HFFc6 (cell line): ENCODE measurements at regions not wholly inside any gene's neighbourhood (a gene's known extent, or its start where the extent isn't known, plus 50 kb on each side); places are given as distances from the start of the nearest gene placed in this dataset.

Experiments used
- DNase-seq: peaks from one replicate; pipeline ENCODE4 v3.0.0-alpha.2; 2018
- H3K27ac Mint-ChIP-seq: 2 replicates; pipeline ENCODE4 v1.8.0; 2020; ENCODE audit warnings: mild to moderate bottlenecking, mixed read lengths
- H3K27me3 Mint-ChIP-seq: 2 replicates; pipeline ENCODE4 v1.8.0; 2021; ENCODE audit warnings: mild to moderate bottlenecking, moderate library complexity, mixed read lengths; ENCODE audit not compliant: insufficient read depth
- H3K36me3 Mint-ChIP-seq: 2 replicates; pipeline ENCODE4 v1.8.0; 2021; ENCODE audit warnings: low read depth, mixed read lengths
- H3K4me1 Mint-ChIP-seq: 2 replicates; pipeline ENCODE4 v1.8.0; 2020; ENCODE audit warnings: low read depth, mixed read lengths
- H3K4me3 Mint-ChIP-seq: 2 replicates; pipeline ENCODE4 v1.8.0; 2020; ENCODE audit warnings: mild to moderate bottlenecking, moderate library complexity, mixed read lengths
- H3K9me3 Mint-ChIP-seq: 2 replicates; pipeline ENCODE4 v1.8.0; 2020; ENCODE audit warnings: mild to moderate bottlenecking, mixed read lengths
- CTCF ChIP-seq: fragments of 200-600 bp; sonication (generic); IDR thresholded peaks from 2 replicates; pipeline ENCODE4 v1.5.0; 2021; ENCODE audit warnings: antibody characterized with exemption, mild to moderate bottlenecking

- no peak for DNase-seq
Observed at GRCh38 chr7:156279635-156280034, 360.9 kb upstream of the RNF32 start.

GRCh38 chr7:156275292-156275691 lies 365.3 kb upstream of the RNF32 start:
- peaks cover 50% of the 10 kb centered on the region for H3K9me3 Mint-ChIP-seq
- H3K27me3 Mint-ChIP-seq = no peaks in the 10 kb centered on the region
- H3K4me3 Mint-ChIP-seq = no peak overlapping the region
- H3K27ac Mint-ChIP-seq = no peak overlapping the region
- DNase-seq = no peak
- no peaks in the 10 kb centered on the region for H3K36me3 Mint-ChIP-seq
- no peaks in the 10 kb centered on the region for H3K4me1 Mint-ChIP-seq
- no peak for TF ChIP-seq CTCF

More at GRCh38 chr7:156279635-156280034, 360.9 kb upstream of the RNF32 start:
- no peaks in the 10 kb centered on the region for H3K4me1 Mint-ChIP-seq
- H3K27me3 Mint-ChIP-seq = no peaks in the 10 kb centered on the region
- no peak overlapping the region for H3K4me3 Mint-ChIP-seq
- no peaks in the 10 kb centered on the region for H3K36me3 Mint-ChIP-seq
- no peak for TF ChIP-seq CTCF
- H3K9me3 Mint-ChIP-seq = peaks cover 48% of the 10 kb centered on the region
- no peak overlapping the region for H3K27ac Mint-ChIP-seq

- no peaks in the 10 kb centered on the region for H3K27me3 Mint-ChIP-seq
- no peak overlapping the region for H3K27ac Mint-ChIP-seq
- TF ChIP-seq CTCF = no peak
- no peak for DNase-seq
- H3K36me3 Mint-ChIP-seq = no peaks in the 10 kb centered on the region
- H3K4me3 Mint-ChIP-seq = no peak overlapping the region
- H3K4me1 Mint-ChIP-seq = no peaks in the 10 kb centered on the region
- peaks cover 56% of the 10 kb centered on the region for H3K9me3 Mint-ChIP-seq
Observed at GRCh38 chr7:156274557-156274956, 366.0 kb upstream of the RNF32 start.

- H3K4me1 Mint-ChIP-seq = no peaks in the 10 kb centered on the region
- peaks cover 50% of the 10 kb centered on the region for H3K9me3 Mint-ChIP-seq
- H3K36me3 Mint-ChIP-seq = no peaks in the 10 kb centered on the region
- no peak overlapping the region for H3K4me3 Mint-ChIP-seq
- no peak overlapping the region for H3K27ac Mint-ChIP-seq
- DNase-seq = no peak
- TF ChIP-seq CTCF = no peak
- H3K27me3 Mint-ChIP-seq = peaks cover 2% of the 10 kb centered on the region; the same call in 1 of the 2 replicates
Observed at GRCh38 chr7:156261581-156261980, 379.0 kb upstream of the RNF32 start.

- no peak for TF ChIP-seq CTCF
- Mint-ChIP-seq H3K27ac (no peak overlapping the region), H3K9me3 (peaks cover 64% of the 10 kb centered on the region), H3K4me1 (no peaks in the 10 kb centered on the region), H3K4me3 (no peak overlapping the region), H3K36me3 (peaks cover 1% of the 10 kb centered on the region; the same call in 1 of the 2 replicates), H3K27me3 (peaks cover 2% of the 10 kb centered on the region; the same call in 1 of the 2 replicates)
- DNase-seq = no peak
Observed at GRCh38 chr7:156257904-156258303, 382.7 kb upstream of the RNF32 start.

- H3K27me3 Mint-ChIP-seq = peaks cover 4% of the 10 kb centered on the region; the same call in 1 of the 2 replicates
- no peak overlapping the region for H3K4me3 Mint-ChIP-seq
- no peak for TF ChIP-seq CTCF
- no peak for DNase-seq
- H3K27ac Mint-ChIP-seq = no peak overlapping the region
- no peaks in the 10 kb centered on the region for H3K4me1 Mint-ChIP-seq
- H3K36me3 Mint-ChIP-seq = peaks cover 5% of the 10 kb centered on the region; the same call in 1 of the 2 replicates
- H3K9me3 Mint-ChIP-seq = peaks cover 71% of the 10 kb centered on the region
Observed at GRCh38 chr7:156255635-156256034, 384.9 kb upstream of the RNF32 start.
